Mammary epithelial cell (primary cell): ENCODE measurements at regions not wholly inside any gene's neighbourhood (a gene's known extent, or its start where the extent isn't known, plus 50 kb on each side); places are given as distances from the start of the nearest gene placed in this dataset.

Source experiments
- CTCF ChIP-seq, 2 donors: IDR thresholded peaks in 1 of 2; conservative IDR thresholded peaks in 1 of 2; 2 replicates each; pipeline ENCODE4 v1.5.1; 2011 to 2012; ENCODE audit warnings: inconsistent platforms in 2 of 2, low read length in 2 of 2, mild to moderate bottlenecking in 2 of 2, control low read depth in 1 of 2, low read depth in 1 of 2; ENCODE audit not compliant: insufficient read depth in 1 of 2; ENCODE audit errors: extremely low read depth in 1 of 2
- EZH2 ChIP-seq: IDR thresholded peaks from 2 replicates; pipeline ENCODE4 v1.6.1; 2012; ENCODE audit warnings: low read length, inconsistent platforms, borderline replicate concordance

- TF ChIP-seq CTCF (conservative IDR thresholded peaks at IDR 0.05 in 1 of 2, IDR thresholded peaks at IDR 0.05 in 1 of 2; ENCODE audit: extremely low read depth in 1 of 2, insufficient read depth in 1 of 2, low read depth in 1 of 2, low read length in 2 of 2) (no peak), EZH2 (no peak)
Measured at GRCh38 chr15:29392358-29392757, 122.7 kb upstream of the NSMCE3 start.
